Coronary artery (tissue), 2 donors: ENCODE measurements at regions not wholly inside any gene's neighbourhood (a gene's known extent, or its start where the extent isn't known, plus 50 kb on each side); places are given as distances from the start of the nearest gene placed in this dataset.

Experiments used
- DNase-seq: peaks from one replicate; pipeline ENCODE4 v3.0.0-alpha.2; 2017; ENCODE audit warnings: low spot score
- H3K27ac ChIP-seq, 2 donors: fragments of 200-600 bp; sonication (generic); one replicate each; pipeline ENCODE4 v1.5.1; 2016 to 2019
- H3K4me3 ChIP-seq: fragments of 200-600 bp; sonication (generic); 2 replicates; pipeline ENCODE4 v1.5.1; 2016; ENCODE audit warnings: mild to moderate bottlenecking, moderate library complexity
- TF ChIP-seq, protein P1 (sequence below): fragments of 200-600 bp; sonication (generic); IDR thresholded peaks from one replicate; pipeline ENCODE4 v1.5.1; 2019; ENCODE audit warnings: antibody characterized with exemption

DNA sequence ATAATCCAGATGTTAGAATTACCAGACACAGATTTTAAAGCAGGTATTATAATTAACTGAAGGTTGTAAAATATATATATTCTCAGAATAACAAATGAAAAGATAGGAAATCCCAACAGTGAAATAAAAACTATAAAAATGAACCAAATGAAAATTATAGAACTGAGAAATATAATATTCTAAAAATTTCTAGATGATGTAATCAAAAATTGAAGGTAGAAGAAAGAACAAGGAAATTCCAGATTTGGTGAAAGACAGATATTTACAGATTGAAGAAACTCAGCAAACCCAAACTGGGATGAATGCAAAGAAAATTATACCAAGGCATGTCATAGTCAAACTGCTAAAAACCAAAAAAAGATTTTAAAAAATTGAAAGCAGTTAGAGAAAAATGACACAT, 729.4 kb downstream of the MATN1 start:
- Histone ChIP-seq H3K27ac (no peak overlapping the region), H3K4me3 (no peak overlapping the region)
- TF ChIP-seq, protein P1, sequence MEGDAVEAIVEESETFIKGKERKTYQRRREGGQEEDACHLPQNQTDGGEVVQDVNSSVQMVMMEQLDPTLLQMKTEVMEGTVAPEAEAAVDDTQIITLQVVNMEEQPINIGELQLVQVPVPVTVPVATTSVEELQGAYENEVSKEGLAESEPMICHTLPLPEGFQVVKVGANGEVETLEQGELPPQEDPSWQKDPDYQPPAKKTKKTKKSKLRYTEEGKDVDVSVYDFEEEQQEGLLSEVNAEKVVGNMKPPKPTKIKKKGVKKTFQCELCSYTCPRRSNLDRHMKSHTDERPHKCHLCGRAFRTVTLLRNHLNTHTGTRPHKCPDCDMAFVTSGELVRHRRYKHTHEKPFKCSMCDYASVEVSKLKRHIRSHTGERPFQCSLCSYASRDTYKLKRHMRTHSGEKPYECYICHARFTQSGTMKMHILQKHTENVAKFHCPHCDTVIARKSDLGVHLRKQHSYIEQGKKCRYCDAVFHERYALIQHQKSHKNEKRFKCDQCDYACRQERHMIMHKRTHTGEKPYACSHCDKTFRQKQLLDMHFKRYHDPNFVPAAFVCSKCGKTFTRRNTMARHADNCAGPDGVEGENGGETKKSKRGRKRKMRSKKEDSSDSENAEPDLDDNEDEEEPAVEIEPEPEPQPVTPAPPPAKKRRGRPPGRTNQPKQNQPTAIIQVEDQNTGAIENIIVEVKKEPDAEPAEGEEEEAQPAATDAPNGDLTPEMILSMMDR, result no peak
- no peak for DNase-seq

DNA sequence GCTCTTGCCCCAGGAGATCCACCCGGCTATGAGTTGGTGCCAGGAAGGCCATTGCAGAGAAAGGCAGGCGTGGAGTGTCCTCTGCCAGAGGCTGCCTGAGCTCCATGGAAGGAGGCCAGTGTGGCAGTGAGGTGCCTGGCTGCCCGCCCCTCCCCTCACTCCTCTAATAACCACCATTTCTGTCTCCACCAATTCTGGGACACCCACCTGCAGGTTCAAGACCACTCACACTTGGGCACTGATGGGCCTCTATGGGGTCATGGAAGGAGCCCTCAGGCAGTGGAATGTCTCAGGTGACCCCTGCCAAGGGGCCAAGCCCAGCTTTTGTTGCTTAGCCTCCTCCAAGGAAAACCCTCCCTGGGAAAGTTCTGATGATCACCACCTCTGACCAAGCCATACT, 731.6 kb downstream of the MATN1 start:
- DNase-seq, result peak; percentile 54
- H3K27ac ChIP-seq, result no peak overlapping the region
- TF ChIP-seq, protein P1, result no peak
- H3K4me3 ChIP-seq, result no peak overlapping the region

DNA sequence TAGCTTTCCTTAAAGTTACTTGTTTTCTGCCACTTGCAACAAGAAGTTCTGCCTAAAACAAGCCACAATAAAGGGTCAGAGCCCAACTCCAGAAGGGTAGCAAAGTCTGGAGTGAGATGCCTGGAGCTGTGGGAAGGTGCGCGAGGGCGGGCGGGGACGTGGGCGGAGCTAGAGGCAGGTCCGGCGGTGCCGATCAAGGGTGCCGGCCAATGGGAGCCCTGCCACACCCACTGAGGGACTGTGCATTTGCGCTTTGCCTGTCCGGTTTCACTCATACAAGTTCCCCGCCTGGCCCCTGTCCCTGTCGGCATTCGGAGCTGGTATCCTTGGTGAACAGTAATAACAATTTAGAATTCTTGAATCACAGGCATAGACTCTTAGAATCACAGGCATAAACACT, 732.4 kb downstream of the MATN1 start:
- Histone ChIP-seq H3K27ac (no peak overlapping the region), H3K4me3 (no peak overlapping the region)
- TF ChIP-seq, protein P1, result no peak
- peak; percentile 58 for DNase-seq

DNA sequence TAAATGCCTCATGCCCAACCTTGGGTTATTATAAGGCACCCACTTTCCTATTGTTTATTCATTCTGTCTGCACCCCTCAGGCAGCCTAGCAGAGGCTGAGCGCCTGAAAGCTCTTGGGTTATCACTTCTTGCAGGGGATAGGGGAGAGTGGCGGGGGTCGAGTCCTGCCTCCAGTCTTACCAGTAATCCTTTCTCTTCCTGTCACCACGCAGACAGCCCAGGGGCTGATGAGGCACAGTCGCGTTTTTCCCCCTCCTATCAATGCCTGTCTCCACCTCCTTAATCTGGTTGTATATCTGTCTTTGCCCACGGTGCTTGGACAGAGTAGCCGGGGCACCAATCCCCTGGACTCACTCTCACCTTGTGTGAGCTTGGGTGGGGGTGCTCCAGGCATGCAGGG, 733.1 kb downstream of the MATN1 start:
- TF ChIP-seq, protein P1, result no peak
- no peak overlapping the region for H3K4me3 ChIP-seq
- peak; percentile 62 for DNase-seq
- H3K27ac ChIP-seq, result no peak overlapping the region

GRCh38 chr1:29986986-29987385, 736.4 kb downstream of the MATN1 start:
- DNase-seq, result peak; percentile 66
- H3K27ac ChIP-seq, result no peak overlapping the region
- TF ChIP-seq, protein P1, result no peak
- no peak overlapping the region for H3K4me3 ChIP-seq

DNA sequence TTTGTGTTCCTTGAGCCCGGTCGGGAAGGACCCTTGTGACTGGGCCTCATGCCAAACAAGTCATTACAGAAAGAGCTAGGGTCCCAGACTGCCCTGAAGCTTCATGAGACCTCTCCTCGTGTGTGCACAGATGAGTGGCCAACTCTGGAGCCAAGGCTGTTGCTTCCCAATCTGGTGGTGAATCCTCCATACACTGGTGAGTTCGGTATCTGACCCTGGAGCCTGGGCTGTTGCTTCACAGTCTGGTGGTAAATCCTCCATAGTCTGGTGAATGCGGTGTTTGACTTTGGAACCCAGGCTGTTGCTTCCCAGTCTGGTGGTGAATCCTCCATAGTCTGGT, 737.8 kb downstream of the MATN1 start:
- Histone ChIP-seq H3K27ac (peak overlapping the region in 1 of 2 donors; percentile 43), H3K4me3 (no peak overlapping the region)
- TF ChIP-seq, protein P1, result no peak
- DNase-seq, result peak; percentile 65

DNA sequence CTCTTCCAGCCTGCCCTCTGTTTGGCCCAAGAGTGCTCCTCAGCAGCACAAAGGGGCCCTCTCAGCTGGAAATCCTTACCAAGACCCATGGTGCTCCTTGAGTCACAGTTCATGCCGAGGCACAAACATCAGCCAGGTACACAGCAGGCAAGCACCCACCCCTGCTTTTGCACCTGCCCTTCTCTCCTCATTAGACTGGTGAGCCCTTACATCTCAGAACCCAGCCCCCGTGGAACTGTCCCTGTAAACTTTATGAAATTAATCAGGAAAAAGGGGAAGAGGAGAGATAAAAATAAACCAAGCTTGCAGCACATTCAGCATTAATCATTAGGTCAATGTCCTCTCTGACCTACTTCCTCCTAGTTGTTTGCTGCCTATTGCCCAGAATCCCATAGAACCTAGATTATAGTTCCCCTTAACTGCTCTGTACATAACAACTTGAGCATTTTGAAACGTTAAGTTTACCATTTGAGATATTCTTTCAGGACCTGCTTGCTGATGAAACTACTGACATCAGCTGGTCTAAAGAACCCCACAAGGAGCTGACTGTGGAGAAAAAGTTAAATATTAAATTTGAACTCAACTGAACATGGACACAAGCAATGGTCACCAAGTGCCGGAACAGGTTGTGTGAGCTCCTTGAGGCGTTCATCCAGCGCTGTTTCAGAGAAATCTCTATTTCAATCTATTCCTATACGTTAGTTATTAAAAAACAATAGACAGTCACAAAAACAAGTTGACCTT, 738.4 kb downstream of the MATN1 start:
- H3K4me3 ChIP-seq, result no peak overlapping the region
- TF ChIP-seq, protein P1, result no peak
- no peak for DNase-seq
- H3K27ac ChIP-seq, result peak overlapping the region in 1 of 2 donors; percentile 48
